GM21390 (cell line): ENCODE measurements at regions not wholly inside any gene's neighbourhood (a gene's known extent, or its start where the extent isn't known, plus 50 kb on each side); places are given as distances from the start of the nearest gene placed in this dataset.

Experiments used
- ATAC-seq: cut with Tn5 transposase; IDR thresholded peaks from one replicate; pipeline ENCODE4 v1.9.1; 2021; ENCODE audit not compliant: unreplicated experiment

DNA sequence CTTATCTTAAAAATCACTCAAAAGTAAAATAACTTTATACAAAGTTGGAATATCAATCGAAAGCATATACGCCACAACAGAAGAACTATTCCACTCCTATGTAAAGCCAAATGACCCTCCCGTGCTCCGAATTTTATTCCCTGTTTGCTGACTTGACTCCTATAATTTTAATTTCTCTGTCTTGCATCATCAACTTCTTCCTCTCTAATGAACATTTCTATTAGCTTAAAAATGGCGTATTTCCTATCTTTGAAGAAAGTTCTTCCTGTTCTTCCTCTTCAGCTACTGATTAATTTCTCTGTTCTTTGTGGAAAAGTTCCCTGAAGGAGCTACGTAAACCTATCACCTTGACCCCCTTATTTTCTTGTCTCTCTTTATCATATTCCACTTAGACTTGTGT, 389.3 kb downstream of the LMO7 start:
- no peak for ATAC-seq

DNA sequence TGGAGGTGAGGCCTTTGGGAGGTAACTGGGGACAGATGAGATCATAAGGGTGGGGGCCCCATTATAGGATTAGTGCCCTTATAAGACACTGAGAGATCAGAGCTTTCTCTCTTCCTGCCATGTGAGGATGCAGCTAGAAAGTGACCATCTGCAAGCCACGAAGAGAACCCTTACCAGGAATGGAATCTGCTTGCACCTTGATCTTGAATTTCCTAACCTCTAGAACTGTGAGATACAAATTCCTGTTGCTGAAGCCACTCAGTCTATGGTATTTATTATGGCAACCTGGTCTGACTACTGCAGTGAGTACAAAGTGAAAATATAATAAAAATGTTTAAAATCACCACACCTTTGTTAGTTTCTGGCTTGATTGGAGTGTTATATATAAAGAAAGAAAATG, 388.0 kb downstream of the LMO7 start:
- ATAC-seq, result no peak

DNA sequence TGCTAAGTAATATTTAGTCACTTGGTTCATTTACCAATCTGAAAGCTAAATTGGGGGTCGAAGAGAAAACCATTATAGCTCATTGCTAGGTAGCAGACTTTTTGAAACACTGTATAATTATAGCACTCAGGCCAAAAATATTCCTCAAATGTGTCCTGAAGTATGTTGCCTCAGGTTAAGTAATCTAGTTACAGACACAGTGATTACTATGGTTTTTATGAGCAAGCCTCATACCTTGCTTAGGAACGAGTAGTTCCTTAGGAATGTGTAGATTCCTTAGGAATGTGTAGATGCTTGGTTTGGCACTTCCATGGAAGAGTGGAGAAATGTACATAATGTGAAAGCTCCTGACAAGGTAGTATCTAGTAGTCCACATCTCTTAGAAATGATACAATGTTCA, 387.5 kb downstream of the LMO7 start:
- no peak for ATAC-seq

DNA sequence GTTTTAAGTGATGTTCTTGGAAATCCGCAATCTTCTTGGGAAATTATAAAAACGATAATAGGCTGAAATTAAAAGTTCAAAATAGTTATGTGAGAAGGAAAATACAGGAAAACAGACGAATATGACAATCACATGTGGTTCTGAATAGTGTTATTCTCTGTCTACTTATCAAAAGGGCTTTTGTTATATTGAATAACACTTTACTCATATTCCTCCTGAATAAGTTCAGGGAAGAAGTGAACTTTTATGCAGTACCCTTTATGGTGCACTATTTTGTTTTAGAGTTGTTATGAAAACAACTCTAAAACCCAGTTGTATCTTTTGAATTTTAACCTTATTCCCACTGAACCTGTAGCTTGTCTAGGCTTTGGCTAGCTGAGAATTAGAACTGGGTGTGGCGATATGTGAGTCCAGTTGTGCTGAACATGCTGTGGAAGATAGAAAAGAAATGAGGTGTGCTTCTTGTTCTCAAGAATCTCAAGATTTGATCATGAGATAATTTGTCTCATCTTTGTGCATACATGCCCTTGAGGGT, 384.4 kb downstream of the LMO7 start:
- no peak for ATAC-seq

DNA sequence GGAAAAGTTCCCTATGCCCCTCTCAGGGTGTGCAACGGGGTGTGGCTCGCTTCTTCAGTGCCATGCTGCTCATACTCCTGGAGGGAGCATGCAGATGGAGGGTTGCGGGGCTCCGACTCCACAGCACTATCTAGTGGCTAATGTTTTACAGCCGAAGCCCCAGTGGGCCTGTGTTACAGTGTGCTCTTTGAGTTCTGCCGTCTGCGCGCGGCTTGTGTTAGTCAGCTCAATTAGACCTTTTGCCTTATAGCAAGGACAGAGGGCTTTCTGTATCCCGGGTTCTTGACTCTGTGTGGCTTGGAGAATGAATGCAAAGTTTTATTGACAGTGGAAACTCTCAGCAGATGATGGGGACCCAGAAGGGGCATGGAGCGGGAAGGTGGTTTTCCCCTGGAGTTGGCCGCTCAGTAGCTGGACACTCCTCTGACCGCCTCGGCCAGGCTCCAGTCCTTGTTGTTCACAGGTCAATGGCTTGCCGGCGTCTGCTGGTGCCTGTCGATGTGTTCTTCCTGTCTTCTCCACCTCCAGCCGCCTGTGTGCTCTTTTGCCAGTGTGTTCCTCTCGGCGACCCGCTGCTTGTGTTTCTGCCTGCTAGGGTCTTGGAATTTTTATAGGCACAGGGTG, 383.4 kb downstream of the LMO7 start:
- ATAC-seq, result no peak

DNA sequence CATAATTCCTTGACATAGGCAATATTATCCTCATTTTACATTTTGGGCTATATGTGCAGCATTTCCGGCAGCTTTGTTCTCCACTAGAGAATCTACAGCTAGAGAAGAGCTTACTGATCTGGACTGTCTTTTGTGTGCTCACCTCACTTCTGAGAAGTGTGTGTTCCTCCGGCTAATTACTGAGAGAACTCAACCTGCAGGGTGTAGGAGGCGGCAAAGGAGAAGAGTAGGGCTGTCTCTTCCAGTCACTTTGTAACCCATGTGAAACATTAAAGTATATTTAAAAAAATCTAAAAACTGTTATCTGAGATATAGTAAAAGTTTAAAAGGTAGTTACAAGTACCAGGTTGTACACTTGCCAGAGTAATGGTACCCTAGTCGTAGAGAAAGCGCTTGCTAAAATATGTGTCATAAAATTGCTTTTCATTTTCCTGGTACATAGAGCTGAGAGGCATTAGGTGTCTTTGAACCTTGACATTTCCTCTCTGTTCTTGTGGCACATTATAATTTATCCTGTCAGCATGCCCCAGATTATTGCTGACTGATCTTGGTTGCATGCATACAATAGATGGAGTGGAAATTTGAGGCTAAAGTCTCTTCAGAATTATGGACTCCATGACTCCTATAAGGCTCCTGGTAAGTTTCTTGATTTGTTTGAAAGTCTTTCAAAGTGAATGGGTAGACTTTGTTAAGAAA, 381.9 kb downstream of the LMO7 start:
- no peak for ATAC-seq

DNA sequence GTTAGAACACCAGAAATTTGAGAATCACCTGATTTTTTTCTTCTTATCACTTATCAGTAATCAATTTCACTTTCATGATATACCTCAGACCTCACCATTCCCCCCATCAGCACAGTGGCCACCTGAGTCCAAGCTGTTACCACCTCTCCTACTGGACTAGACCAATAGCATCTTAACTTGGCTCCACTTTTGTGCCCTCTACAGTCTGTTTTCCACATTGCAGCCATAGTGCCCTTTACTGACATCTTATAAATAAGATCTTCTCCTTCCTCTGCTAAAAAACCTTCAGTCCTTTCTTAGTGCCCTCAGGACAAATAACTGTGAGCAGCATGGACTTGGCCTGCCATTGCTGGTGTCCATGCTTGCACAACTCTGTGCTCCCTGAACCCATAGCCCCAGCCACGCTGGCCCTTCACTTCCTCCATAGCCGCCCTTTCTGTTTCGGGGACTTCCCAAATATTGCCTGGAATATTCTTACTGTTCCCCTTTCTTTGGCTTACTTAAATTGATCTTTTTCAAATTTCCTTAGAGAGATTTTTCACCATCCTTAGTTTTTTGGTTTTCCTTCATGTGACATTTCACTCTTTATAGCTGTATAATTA, 380.8 kb downstream of the LMO7 start:
- peak; percentile 91 for ATAC-seq

DNA sequence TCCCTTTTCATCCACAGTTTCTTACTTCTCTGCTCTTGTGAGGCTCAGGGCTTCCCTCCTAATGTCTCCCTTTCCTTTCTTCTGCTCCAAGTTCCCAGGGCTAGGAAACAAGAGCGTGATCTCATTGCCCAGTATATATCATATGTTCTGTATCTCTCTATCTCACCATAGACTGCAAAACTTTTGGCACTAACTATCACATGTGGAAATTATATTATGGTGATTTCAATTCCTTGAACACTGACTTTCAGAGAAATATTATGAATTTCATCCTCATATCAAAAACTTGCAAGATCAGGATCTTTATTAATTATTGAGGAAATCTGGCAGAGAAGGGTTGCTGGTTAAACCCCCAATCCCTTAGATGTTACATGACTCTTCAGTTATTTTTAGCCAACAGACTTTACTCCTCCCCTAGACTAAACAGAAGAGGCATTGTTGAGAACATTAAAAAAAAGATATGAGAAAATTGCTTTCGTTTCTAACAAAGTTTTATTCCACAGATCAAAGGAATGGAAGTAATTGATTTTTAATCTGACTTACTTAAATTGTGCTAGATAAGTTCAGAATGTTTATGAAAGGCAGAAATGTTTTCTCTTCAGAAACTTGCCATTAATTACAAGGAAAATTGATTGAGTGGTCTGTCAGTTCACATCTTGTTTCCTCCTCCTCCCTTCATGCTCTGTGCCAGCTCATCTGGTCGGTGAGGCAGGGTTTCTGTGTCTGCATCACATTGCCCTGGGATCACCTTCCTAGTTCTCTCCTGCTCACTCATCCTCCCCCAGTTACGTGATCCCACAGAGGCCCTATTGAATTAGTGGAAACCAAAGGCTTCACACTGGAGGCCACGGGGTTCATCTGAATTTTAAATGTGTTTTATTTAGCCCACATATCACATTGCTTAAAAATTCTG, 378.5 kb downstream of the LMO7 start:
- no peak for ATAC-seq

DNA sequence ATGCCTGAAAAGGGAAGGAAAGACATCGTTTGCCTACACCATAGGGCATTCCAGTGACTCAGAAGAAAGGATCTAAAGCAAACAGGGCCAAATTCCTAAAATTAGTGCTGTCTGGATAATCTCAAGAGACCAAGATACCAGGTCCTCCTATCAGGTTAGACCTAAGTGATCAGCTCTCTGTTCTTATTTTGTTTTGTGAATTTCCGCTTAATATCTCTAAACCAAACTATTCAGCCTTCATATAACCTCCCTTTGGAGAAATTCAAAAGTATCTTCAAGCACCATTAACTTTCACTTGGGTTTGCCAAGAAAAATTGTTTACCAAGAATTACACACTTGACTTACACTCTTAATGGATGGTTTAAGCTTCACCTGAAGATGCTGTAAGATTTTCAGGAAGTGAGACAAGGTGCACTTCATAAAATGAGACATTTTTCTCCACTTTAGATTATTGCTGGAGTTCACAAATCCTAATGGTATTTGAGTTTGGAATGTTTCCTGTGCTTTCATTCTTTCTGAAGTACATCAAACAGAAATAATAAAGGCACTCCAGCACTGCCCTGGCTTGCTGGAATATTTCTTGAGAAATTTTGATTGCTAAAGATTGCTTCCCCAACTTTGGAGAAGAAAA, 376.1 kb downstream of the LMO7 start:
- ATAC-seq, result no peak

DNA sequence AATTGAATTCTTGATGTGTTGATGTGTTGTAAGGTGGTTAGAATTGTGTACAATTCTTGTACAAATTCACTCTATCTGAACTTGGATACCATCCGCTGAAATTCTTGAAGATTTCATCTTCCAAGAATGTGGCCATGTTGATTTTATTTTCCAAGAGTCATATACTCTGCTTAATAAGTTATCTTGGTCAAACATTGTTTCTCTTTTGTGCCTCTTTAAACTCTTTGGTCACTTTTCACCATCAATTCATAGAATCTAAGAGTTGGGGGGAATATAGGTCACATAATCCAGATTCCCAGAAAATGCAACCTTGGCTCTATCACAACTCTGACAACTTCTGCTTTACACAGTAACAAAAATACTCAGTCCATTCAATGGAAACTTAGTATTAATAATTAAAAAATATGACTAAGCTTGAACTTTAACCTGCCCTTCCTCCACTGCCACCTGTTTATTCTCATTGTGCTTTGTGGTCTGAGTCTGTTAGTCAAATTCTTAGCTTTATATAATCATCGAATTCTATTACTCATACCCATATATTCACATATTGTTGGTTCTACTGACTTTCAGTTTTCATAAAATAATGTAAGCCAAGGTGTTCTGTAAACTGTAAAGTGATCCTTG, 373.2 kb downstream of the LMO7 start:
- ATAC-seq, result no peak

DNA sequence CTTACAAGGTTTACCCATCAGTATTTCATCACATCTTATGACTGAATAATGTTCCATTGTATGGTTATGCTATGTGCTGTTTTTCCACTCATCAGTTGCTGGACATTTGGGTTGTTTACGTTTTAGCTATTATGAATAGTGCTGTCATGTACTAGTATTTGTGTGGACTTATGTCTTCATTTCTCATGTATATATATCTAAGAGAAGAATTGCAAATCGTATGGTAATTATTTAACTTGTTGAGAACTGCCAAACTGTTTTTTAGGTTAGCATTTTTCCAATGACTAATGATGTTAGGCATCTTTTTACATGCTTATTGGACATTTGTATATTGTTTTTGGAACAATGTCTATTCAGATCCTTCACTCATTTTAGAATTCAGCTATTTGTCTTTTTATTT, 368.3 kb downstream of the LMO7 start:
- no peak for ATAC-seq

DNA sequence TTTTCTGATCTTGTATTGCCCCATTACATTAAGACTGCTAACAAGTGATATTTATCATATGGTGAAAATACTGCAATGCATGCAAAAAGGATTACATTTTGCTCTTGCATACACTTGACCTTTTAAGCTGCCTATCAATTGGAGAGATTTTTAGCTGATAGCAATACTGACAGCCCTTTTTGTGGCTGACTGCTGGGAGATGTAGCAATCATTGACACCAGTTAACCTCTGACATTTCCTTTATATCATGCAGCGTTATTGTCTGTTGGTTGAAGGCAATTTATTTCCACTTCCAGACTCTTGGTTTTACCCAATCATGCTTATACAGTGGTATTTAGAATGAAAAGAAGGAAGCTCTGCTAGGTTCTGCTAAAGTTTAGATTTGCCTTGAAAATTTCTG, 364.0 kb downstream of the LMO7 start:
- no peak for ATAC-seq

DNA sequence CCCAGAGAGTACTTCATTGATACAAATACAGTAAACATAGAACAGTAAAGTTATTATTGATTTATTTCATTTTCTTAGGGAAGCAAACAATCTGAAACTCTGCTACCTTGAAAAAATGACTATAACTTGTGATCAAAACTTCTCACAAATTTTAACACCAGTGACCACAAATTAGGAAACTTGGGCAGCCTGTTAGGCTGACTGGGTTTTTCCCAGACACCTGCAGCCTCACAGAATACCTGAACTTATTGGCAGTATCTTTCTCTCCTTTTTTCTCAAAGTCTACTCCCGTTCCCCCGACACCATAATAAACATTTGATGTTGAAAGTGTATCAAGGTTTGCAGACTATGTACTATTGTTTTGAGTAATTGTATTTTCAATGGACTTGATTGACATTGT, 360.5 kb downstream of the LMO7 start:
- no peak for ATAC-seq

DNA sequence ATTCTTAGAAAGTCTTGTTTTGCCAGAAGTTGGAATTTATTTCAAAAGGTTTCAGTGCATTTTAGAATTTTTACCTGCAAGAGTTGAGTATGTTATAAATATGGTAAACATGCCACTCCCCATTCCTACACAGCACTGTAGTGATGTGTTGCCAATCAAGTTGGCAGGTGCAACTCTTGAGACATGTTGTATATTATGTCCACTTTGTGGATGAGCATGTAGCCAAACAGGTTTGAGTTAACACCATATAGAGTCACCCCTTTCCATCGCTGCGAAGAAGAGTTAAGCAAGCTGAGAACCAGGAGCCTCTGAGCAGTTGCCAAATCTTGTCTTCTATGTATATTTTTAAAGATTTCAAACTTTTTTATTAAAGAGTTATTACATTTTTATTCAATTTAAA, 359.8 kb downstream of the LMO7 start:
- ATAC-seq, result no peak

DNA sequence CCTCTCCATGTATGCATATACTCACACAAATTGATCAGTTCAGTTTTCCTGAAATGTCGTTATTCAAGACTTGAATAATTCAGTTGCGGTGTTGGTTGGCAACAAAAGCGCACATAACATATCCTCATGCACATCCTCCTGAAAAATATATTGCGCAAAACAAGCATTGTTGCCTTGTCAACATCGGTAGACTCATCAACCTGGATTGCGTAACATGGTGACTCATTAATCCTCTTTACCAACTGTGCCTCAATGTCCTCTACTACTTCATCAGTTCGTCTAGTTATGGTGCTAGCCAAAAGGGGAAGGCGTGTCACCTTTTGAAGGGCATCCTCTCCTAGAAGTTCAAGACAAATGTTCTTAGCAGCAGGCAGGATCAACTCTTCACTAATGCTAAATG, 357.7 kb downstream of the LMO7 start:
- no peak for ATAC-seq

DNA sequence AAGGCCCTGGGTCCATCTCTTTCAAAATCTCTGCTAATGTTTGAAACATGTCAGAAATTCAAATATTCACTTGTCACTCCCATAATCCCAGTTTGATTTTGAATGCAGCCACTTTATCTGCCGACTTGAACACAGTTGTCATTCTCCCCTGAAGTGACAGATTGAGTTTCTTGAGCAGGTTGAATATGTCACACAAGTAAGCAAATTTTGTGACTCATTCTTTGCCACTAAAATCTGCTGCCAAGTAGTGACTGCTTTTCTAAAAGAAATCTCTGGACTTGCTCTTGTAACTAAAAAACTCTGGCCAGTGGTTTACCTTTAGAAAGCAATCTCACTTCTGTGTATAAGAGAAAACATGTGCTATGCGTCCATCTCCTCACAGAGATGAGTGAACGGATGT, 357.1 kb downstream of the LMO7 start:
- ATAC-seq, result no peak

DNA sequence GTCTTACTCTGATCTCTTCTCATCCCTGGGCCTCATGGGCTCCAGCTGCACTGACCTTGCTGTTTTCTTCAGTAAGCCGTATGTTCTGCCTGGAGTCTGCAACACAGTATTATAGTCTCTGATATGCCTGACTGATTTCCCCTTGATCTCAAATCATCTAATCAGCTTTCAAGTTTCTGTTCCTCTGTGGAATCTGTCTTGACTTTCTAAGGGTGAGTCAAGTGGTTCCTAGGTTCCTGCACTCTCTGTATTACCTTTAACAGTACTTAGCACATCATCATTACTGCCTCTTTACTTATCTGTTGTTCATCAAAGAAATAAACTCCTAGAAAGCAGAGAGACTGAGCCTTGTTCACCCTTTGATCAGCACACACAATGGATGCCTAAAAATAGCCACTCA, 350.7 kb downstream of the LMO7 start:
- peak; percentile 99 for ATAC-seq

DNA sequence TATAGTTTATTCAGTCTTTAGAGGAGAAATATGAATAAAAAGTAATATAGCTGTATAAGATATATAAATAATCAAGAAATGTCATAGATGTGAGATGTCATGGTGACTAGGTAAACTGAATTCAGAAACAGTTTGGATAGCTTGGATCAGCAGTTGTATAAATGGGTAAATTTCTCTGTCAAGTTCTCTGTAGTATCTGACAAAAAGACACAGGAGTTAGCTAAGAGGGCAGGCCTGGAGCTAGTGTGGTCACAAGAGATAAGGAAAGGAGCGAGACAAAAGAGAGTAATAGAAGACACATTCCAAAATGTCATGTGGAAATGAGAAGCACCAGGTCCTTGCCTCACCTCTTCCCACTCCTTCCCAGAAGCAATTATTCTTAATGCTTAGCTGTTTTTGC, 349.0 kb downstream of the LMO7 start:
- ATAC-seq, result no peak

DNA sequence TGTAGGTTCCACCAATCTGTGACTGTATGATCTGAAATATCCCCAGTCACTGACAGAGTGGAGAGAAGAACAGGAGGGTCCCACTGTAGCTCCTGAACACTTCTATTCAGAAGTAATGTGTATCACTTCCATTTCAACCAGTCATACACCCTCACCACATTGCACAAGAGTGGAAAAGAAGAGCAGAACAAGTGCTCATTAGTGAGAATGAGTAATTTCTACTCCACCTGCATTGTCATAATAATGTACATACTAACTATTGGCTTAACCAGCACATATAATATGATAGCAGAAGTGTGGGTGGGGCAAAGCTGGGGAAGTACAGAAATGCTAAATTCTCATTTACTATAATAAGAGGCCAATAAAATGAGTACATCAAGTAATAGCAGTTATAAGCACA, 342.7 kb downstream of the LMO7 start:
- ATAC-seq, result no peak

DNA sequence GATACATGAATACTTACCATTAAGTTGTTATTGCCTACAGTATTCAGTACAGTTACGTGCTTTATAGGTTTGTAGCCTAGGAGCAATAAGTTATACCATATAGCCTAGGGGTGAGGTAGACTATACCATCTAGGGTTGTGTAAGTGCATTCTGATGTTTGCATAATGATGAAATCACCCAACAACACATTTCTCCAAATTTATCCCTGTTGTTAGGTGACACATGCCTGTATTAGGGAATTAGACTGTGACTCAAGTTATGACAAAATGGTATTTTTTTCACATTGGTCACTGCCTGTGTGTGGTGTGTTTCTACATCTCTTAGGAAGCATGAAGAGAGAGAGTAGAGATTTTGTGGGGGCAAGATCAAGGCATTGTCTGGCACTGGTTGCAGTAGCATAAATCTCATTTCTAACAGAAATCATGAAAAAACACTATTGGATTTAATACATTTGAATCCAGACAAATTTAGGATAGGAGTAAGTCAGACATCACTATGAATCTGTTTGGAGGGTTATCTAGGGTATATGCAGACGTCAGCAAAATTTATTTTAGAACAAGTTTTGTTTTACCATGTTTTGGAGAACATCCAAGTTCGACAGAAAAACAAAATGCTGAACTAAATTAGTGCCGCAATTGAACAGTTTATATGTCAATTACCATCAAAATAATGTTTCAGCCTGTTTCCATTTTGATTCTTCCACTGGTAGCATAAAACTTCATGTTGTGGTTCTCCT, 332.1 kb downstream of the LMO7 start:
- ATAC-seq, result no peak
